ENCODE measurements at regions not wholly inside any gene's neighbourhood (a gene's known extent, or its start where the extent isn't known, plus 50 kb on each side); places are given as distances from the start of the nearest gene placed in this dataset.
"Not testable (repeated sequence)": the region's sequence is repeated elsewhere in the genome, so short reads cannot be mapped to it uniquely, and the experiment has no call there.

DNA sequence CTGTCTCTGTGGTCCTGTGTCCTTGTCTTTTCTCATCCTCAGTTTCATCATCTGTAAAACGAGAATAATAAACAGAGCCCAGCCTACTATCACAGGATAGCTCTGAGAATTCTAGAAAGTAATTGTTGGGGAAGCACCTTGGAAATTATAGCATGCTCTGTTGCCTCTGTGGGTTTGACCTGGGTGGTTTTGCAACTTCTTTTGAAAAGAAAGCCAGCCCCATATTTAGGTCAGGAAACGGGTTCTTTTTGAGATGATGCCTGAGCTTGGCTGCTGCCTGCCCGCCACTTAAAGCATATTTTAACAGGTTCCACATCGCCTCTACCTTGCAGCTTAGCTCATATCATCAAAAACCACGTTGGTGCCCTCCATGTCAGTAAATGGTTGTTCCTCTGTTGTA is 111.1 kb downstream of the TLR4 start:
- TF ChIP-seq SPI1 (IDR thresholded peaks at IDR 0.05; ENCODE audit: low read depth, low read length), result no peak
- no peak for TF ChIP-seq PAX5 (IDR thresholded peaks at IDR 0.05; ENCODE audit: insufficient read depth, low read length, severe bottlenecking)
- no peak for TF ChIP-seq POLR2AphosphoS5 (IDR thresholded peaks at IDR 0.05; ENCODE audit: low read depth, low read length)
- no peak for TF ChIP-seq POLR2A (IDR thresholded peaks at IDR 0.05; ENCODE audit: low read depth, low read length)
- TF ChIP-seq POU2F2 (IDR thresholded peaks at IDR 0.05; ENCODE audit: low read depth, low read length), result no peak
- TF ChIP-seq TAF1 (IDR thresholded peaks at IDR 0.05; ENCODE audit: low read depth, low read length), result no peak
- DNase-seq (ENCODE audit: insufficient read length, low spot score), result no peak
- FAIRE-seq, result no peak

DNA sequence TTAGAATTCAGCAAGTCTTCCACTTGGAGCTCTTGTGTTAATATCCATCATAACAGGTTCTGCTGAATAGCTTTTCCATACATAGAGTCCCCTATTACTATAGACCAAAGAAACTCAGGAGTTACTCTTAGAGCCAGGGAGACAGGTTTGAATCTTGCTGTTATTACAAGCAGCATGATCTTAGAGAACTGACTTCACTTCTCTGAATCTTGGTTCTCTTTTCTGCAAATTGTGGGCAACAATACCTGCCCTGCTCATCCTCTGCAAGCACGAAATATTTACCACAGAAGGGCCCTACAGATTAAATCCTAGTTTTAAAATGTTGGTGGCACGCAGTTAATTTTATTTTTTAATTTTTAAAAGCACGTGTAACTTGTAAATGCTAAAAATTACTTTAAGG is 111.7 kb downstream of the TLR4 start:
- FAIRE-seq (no peak), DNase-seq (ENCODE audit: insufficient read length, low spot score) (no peak)
- TF ChIP-seq POLR2AphosphoS5 (IDR thresholded peaks at IDR 0.05; ENCODE audit: low read depth, low read length) (no peak), POLR2A (IDR thresholded peaks at IDR 0.05; ENCODE audit: low read depth, low read length) (no peak), TAF1 (IDR thresholded peaks at IDR 0.05; ENCODE audit: low read depth, low read length) (no peak), PAX5 (IDR thresholded peaks at IDR 0.05; ENCODE audit: insufficient read depth, low read length, severe bottlenecking) (no peak), POU2F2 (IDR thresholded peaks at IDR 0.05; ENCODE audit: low read depth, low read length) (no peak), SPI1 (IDR thresholded peaks at IDR 0.05; ENCODE audit: low read depth, low read length) (no peak)

- no peak for DNase-seq (ENCODE audit: insufficient read length, low spot score)
- TF ChIP-seq TAF1 (IDR thresholded peaks at IDR 0.05; ENCODE audit: low read depth, low read length) (no peak), POLR2AphosphoS5 (IDR thresholded peaks at IDR 0.05; ENCODE audit: low read depth, low read length) (no peak), SPI1 (IDR thresholded peaks at IDR 0.05; ENCODE audit: low read depth, low read length) (no peak), POLR2A (IDR thresholded peaks at IDR 0.05; ENCODE audit: low read depth, low read length) (no peak), POU2F2 (IDR thresholded peaks at IDR 0.05; ENCODE audit: low read depth, low read length) (no peak), PAX5 (IDR thresholded peaks at IDR 0.05; ENCODE audit: insufficient read depth, low read length, severe bottlenecking) (no peak)
- FAIRE-seq, result no peak
These were observed 117.8 kb downstream of the TLR4 start for GRCh38 chr9:117821954-117822353.

DNA sequence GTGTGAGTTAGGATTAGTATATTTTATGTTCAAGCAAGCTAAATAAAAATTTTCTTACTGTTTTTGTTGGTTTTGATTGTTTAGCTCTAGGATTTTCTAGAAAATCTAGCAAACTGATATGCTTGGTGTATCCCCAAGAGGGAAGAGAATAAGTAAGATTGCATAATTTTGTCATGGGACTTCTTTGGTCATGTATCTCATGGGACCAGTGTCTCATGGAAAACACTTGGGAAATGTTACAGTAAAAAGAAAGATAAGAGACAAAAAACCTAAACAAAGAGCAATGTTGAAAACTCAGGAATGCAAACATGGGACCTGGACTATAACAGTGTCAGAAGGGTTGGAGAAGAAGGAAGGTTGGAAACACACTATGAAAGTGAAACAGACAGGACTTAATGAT is 119.4 kb downstream of the TLR4 start:
- no peak for DNase-seq (ENCODE audit: insufficient read length, low spot score)
- TF ChIP-seq POLR2A (IDR thresholded peaks at IDR 0.05; ENCODE audit: low read depth, low read length) (no peak), SPI1 (IDR thresholded peaks at IDR 0.05; ENCODE audit: low read depth, low read length) (no peak)
- no peak for FAIRE-seq

- FAIRE-seq, result peak; percentile 89
- TF ChIP-seq POLR2AphosphoS5 (IDR thresholded peaks at IDR 0.05; ENCODE audit: low read depth, low read length), result no peak
- peak; percentile 8 for DNase-seq (ENCODE audit: insufficient read length, low spot score)
These were observed 121.6 kb downstream of the TLR4 start for GRCh38 chr9:117825609-117826347.

DNA sequence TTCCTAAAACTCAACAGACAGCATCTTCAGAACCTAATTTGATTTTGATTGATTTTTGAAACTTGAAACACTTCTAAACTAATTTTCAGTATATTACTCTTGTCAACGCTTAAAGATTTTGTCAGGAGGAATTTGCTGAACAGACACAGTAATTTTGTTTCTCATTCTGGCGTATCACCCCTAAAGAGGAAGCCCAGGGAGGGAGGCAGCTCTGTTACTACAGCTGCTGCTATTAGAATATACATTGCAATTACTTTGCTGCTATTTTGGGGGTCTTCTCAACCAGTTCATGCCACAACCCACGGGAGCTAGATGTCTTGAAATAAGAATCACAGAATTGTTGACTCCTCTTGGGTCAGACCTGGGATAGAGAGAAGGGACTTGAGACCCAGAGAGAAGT is 122.6 kb downstream of the TLR4 start:
- DNase-seq (ENCODE audit: insufficient read length, low spot score), result no peak
- TF ChIP-seq POLR2A (IDR thresholded peaks at IDR 0.05; ENCODE audit: low read depth, low read length) (no peak), POLR2AphosphoS5 (IDR thresholded peaks at IDR 0.05; ENCODE audit: low read depth, low read length) (no peak), POU2F2 (IDR thresholded peaks at IDR 0.05; ENCODE audit: low read depth, low read length) (no peak), TAF1 (IDR thresholded peaks at IDR 0.05; ENCODE audit: low read depth, low read length) (no peak)
- no peak for FAIRE-seq

DNA sequence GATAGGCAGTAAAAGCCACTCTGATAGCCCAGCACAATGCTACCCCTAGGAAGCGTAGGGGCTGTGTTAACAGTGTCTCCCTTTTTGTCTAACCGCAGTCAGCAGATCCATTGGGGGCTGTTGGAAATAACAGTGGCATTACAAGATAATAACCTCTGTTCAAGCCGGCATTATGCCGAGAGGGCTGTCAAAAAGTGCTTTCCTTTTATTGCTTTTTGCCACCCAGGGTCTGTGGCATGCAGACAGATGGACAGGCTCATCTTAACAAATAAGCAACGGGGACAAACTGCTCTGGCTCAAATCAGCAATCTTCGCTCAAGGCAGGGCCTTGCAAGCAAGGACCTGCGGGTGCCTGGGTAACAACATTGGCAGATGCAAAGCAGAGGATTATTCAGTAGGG is 123.3 kb downstream of the TLR4 start:
- TF ChIP-seq POLR2A (IDR thresholded peaks at IDR 0.05; ENCODE audit: low read depth, low read length), result no peak
- no peak for TF ChIP-seq POLR2AphosphoS5 (IDR thresholded peaks at IDR 0.05; ENCODE audit: low read depth, low read length)
- no peak for DNase-seq (ENCODE audit: insufficient read length, low spot score)
- no peak for FAIRE-seq

GRCh38 chr9:117828466-117828865 is 124.3 kb downstream of the TLR4 start:
- TF ChIP-seq SPI1 (IDR thresholded peaks at IDR 0.05; ENCODE audit: low read depth, low read length), result no peak
- no peak for TF ChIP-seq POLR2A (IDR thresholded peaks at IDR 0.05; ENCODE audit: low read depth, low read length)
- TF ChIP-seq POLR2AphosphoS5 (IDR thresholded peaks at IDR 0.05; ENCODE audit: low read depth, low read length), result no peak
- TF ChIP-seq TAF1 (IDR thresholded peaks at IDR 0.05; ENCODE audit: low read depth, low read length), result no peak
- TF ChIP-seq PAX5 (IDR thresholded peaks at IDR 0.05; ENCODE audit: insufficient read depth, low read length, severe bottlenecking), result no peak
- TF ChIP-seq POU2F2 (IDR thresholded peaks at IDR 0.05; ENCODE audit: low read depth, low read length), result no peak
- no peak for DNase-seq (ENCODE audit: insufficient read length, low spot score)

DNA sequence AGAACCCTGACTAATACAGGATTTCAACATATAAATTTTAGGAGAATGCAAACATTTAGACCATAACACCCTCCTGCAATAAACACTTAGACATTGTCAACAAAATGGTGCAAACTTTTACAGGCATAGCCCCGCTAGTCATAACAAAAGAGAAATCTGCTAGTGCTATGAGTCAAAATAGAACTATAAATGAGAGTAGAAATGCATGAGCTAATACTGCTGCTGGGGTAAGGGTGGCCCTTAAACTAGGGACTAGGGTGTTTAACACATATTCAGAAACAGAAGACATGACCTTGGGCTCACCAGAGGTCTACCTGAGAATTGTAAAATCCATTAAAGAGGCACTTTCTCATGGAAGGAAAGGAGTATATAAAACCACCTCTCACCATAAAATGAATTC is 131.6 kb downstream of the TLR4 start:
- no peak for TF ChIP-seq POLR2A (IDR thresholded peaks at IDR 0.05; ENCODE audit: low read depth, low read length)
- no peak for TF ChIP-seq SPI1 (IDR thresholded peaks at IDR 0.05; ENCODE audit: low read depth, low read length)
- no peak for TF ChIP-seq PAX5 (IDR thresholded peaks at IDR 0.05; ENCODE audit: insufficient read depth, low read length, severe bottlenecking)
- FAIRE-seq (no peak), DNase-seq (ENCODE audit: insufficient read length, low spot score) (peak; percentile 5)

More at GRCh38 chr9:117828466-117828865, 124.3 kb downstream of the TLR4 start:
- FAIRE-seq, result no peak

GRCh38 chr9:117839862-117840261 is 135.7 kb downstream of the TLR4 start:
- TF ChIP-seq TAF1 (IDR thresholded peaks at IDR 0.05; ENCODE audit: low read depth, low read length), result no peak
- FAIRE-seq (no peak), DNase-seq (ENCODE audit: insufficient read length, low spot score) (no peak)

GRCh38 chr9:117851836-117852461 is 147.7 kb downstream of the TLR4 start:
- not testable (repeated sequence) for DNase-seq (ENCODE audit: insufficient read length, low spot score); FAIRE-seq

Data from GM12891 (cell line).